ENCODE measurements at regions not wholly inside any gene's neighbourhood (a gene's known extent, or its start where the extent isn't known, plus 50 kb on each side); places are given as distances from the start of the nearest gene placed in this dataset.

- no peaks in the 10 kb centered on the region for H3K4me1 ChIP-seq (ENCODE audit: control insufficient read depth in 1 of 2, insufficient read depth in 2 of 2, low read length in 2 of 2)
- no peak for TF ChIP-seq CTCF (IDR thresholded peaks at IDR 0.05)
- H3K9ac ChIP-seq (ENCODE audit: insufficient read depth, low read length, poor library complexity, severe bottlenecking), result no peak overlapping the region
- H2AFZ ChIP-seq (ENCODE audit: insufficient read depth, low read depth, low read length, poor library complexity, severe bottlenecking), result no peak overlapping the region
- no peaks in the 10 kb centered on the region for H3K9me3 ChIP-seq (replicated peaks in 1 of 2; ENCODE audit: control insufficient read depth in 1 of 2, insufficient read depth in 1 of 2, low read length in 2 of 2)
- no peaks in the 10 kb centered on the region for H3K4me1 Mint-ChIP-seq
- no peaks in the 10 kb centered on the region for H3K36me3 Mint-ChIP-seq
- H3K4me3 ChIP-seq (replicated peaks in 1 of 3; ENCODE audit: low read depth in 2 of 3, low read length in 3 of 3), result no peak overlapping the region
- H3K4me3 Mint-ChIP-seq, result no peak overlapping the region
- no peaks in the 10 kb centered on the region for H3K27me3 ChIP-seq (ENCODE audit: control insufficient read depth in 2 of 2, insufficient read depth in 2 of 2, low read length in 2 of 2)
- H3K27ac ChIP-seq (ENCODE audit: low read depth in 1 of 2, low read length in 2 of 2), result no peak overlapping the region
- no peak for DNase-seq
- H3K9me3 Mint-ChIP-seq, result peaks cover 0 to 2% (median 0%) of the 10 kb centered on the region in 7 donors
- no peak overlapping the region for H3K4me2 ChIP-seq (replicated peaks; ENCODE audit: extremely low read depth, low read length, poor library complexity, severe bottlenecking)
- no peaks in the 10 kb centered on the region for H3K79me2 ChIP-seq (ENCODE audit: insufficient read depth, low read length)
- H4K20me1 ChIP-seq (ENCODE audit: insufficient read depth, low read length), result no peaks in the 10 kb centered on the region
- H3K27ac Mint-ChIP-seq, result no peak overlapping the region
- H3K27me3 Mint-ChIP-seq (ENCODE audit: low read depth in 3 of 3), result no peaks in the 10 kb centered on the region
- intact Hi-C loops (cut with micrococcal nuclease), result no loop called here
- no peaks in the 10 kb centered on the region for H3K36me3 ChIP-seq (replicated peaks in 1 of 2; ENCODE audit: control insufficient read depth in 1 of 2, insufficient read depth in 2 of 2, low read length in 2 of 2)
Observed at GRCh38 chr12:87142342-87142741, 886.2 kb upstream of the MGAT4C start.

- H3K27ac ChIP-seq (ENCODE audit: low read depth in 1 of 2, low read length in 2 of 2), result no peak overlapping the region
- no peaks in the 10 kb centered on the region for H3K27me3 ChIP-seq (ENCODE audit: control insufficient read depth in 2 of 2, insufficient read depth in 2 of 2, low read length in 2 of 2)
- H3K79me2 ChIP-seq (ENCODE audit: insufficient read depth, low read length), result no peaks in the 10 kb centered on the region
- no peak overlapping the region for H3K9ac ChIP-seq (ENCODE audit: insufficient read depth, low read length, poor library complexity, severe bottlenecking)
- no peak overlapping the region for H3K4me2 ChIP-seq (replicated peaks; ENCODE audit: extremely low read depth, low read length, poor library complexity, severe bottlenecking)
- H3K4me1 ChIP-seq (ENCODE audit: control insufficient read depth in 1 of 2, insufficient read depth in 2 of 2, low read length in 2 of 2), result no peaks in the 10 kb centered on the region
- H2AFZ ChIP-seq (ENCODE audit: insufficient read depth, low read depth, low read length, poor library complexity, severe bottlenecking), result no peak overlapping the region
- no peak for TF ChIP-seq CTCF (IDR thresholded peaks at IDR 0.05)
- H3K36me3 ChIP-seq (replicated peaks in 1 of 2; ENCODE audit: control insufficient read depth in 1 of 2, insufficient read depth in 2 of 2, low read length in 2 of 2), result no peaks in the 10 kb centered on the region
- Mint-ChIP-seq H3K4me3 (no peak overlapping the region), H3K9me3 (peaks cover 0 to 2% (median 0%) of the 10 kb centered on the region in 7 donors), H3K27me3 (ENCODE audit: low read depth in 3 of 3) (no peaks in the 10 kb centered on the region), H3K4me1 (no peaks in the 10 kb centered on the region), H3K36me3 (no peaks in the 10 kb centered on the region), H3K27ac (no peak overlapping the region)
- no peak for DNase-seq
- no peaks in the 10 kb centered on the region for H3K9me3 ChIP-seq (replicated peaks in 1 of 2; ENCODE audit: control insufficient read depth in 1 of 2, insufficient read depth in 1 of 2, low read length in 2 of 2)
- no peaks in the 10 kb centered on the region for H4K20me1 ChIP-seq (ENCODE audit: insufficient read depth, low read length)
- intact Hi-C loops (cut with micrococcal nuclease), result no loop called here
- H3K4me3 ChIP-seq (replicated peaks in 1 of 3; ENCODE audit: low read depth in 2 of 3, low read length in 3 of 3), result no peak overlapping the region
Observed at GRCh38 chr12:87141091-87141490, 884.9 kb upstream of the MGAT4C start.

Data from CD14-positive monocyte (primary cell).